ENCODE measurements at regions not wholly inside any gene's neighbourhood (a gene's known extent, or its start where the extent isn't known, plus 50 kb on each side); places are given as distances from the start of the nearest gene placed in this dataset.
"Not testable (repeated sequence)": the region's sequence is repeated elsewhere in the genome, so short reads cannot be mapped to it uniquely, and the experiment has no call there.

- no peak for DNase-seq (ENCODE audit: low read depth, low spot score)
Observed at GRCh38 chr9:95732802-95733688, 142.4 kb upstream of the ERCC6L2 start.

- DNase-seq (ENCODE audit: low read depth, low spot score) = no peak
Observed at GRCh38 chr9:95731876-95732275, 143.6 kb upstream of the ERCC6L2 start.

- DNase-seq (ENCODE audit: low read depth, low spot score) = no peak
Observed at GRCh38 chr9:95729669-95730368, 145.7 kb upstream of the ERCC6L2 start.

GRCh38 chr9:95729046-95729445, 146.4 kb upstream of the ERCC6L2 start:
- DNase-seq (ENCODE audit: low read depth, low spot score) = no peak

GRCh38 chr9:95727947-95728520, 147.5 kb upstream of the ERCC6L2 start:
- no peak for DNase-seq (ENCODE audit: low read depth, low spot score)

GRCh38 chr9:95726756-95727155, 148.7 kb upstream of the ERCC6L2 start:
- peak; percentile 20 for DNase-seq (ENCODE audit: low read depth, low spot score)

GRCh38 chr9:95725045-95725444, 150.4 kb upstream of the ERCC6L2 start:
- DNase-seq (ENCODE audit: low read depth, low spot score) = no peak

GRCh38 chr9:95724253-95724991, 151.1 kb upstream of the ERCC6L2 start:
- no peak for DNase-seq (ENCODE audit: low read depth, low spot score)

GRCh38 chr9:95722141-95722540, 153.3 kb upstream of the ERCC6L2 start:
- DNase-seq (ENCODE audit: low read depth, low spot score) = no peak

GRCh38 chr9:95721061-95721531, 154.4 kb upstream of the ERCC6L2 start:
- DNase-seq (ENCODE audit: low read depth, low spot score) = no peak

- DNase-seq (ENCODE audit: low read depth, low spot score) = no peak
Observed at GRCh38 chr9:95720496-95720895, 155.0 kb upstream of the ERCC6L2 start.

GRCh38 chr9:95719354-95719753, 156.1 kb upstream of the ERCC6L2 start:
- DNase-seq (ENCODE audit: low read depth, low spot score) = no peak

GRCh38 chr9:95718263-95718662, 157.2 kb upstream of the ERCC6L2 start:
- no peak for DNase-seq (ENCODE audit: low read depth, low spot score)

- no peak for DNase-seq (ENCODE audit: low read depth, low spot score)
Observed at GRCh38 chr9:95715868-95716435, 159.5 kb upstream of the ERCC6L2 start.

GRCh38 chr9:95710446-95710845, 165.0 kb upstream of the ERCC6L2 start:
- DNase-seq (ENCODE audit: low read depth, low spot score) = no peak

- DNase-seq (ENCODE audit: low read depth, low spot score) = no peak
Observed at GRCh38 chr9:95696701-95697100, 178.8 kb upstream of the ERCC6L2 start.

GRCh38 chr9:95691435-95691834, 174.7 kb upstream of the PTCH1 start:
- no peak for DNase-seq (ENCODE audit: low read depth, low spot score)

- DNase-seq (ENCODE audit: low read depth, low spot score) = no peak
Observed at GRCh38 chr9:95689669-95690068, 172.9 kb upstream of the PTCH1 start.

GRCh38 chr9:95684516-95684915, 167.7 kb upstream of the PTCH1 start:
- no peak for DNase-seq (ENCODE audit: low read depth, low spot score)

GRCh38 chr9:95680306-95680705, 163.5 kb upstream of the PTCH1 start:
- DNase-seq (ENCODE audit: low read depth, low spot score) = not testable (repeated sequence)

GRCh38 chr9:95679874-95680273, 163.1 kb upstream of the PTCH1 start:
- no peak for DNase-seq (ENCODE audit: low read depth, low spot score)
